HL-60 (cell line): ENCODE measurements at regions not wholly inside any gene's neighbourhood (a gene's known extent, or its start where the extent isn't known, plus 50 kb on each side); places are given as distances from the start of the nearest gene placed in this dataset.

ENCODE experiments used
- DNase-seq, 2 experiments: peaks; one replicate each; pipeline ENCODE4 v3.0.0-alpha.2; 2010 to 2020; ENCODE audit warnings: low read depth in 1 of 2, low spot score in 1 of 2
- H3K27ac ChIP-seq: fragments of 250-450 bp; sonication (Bioruptor Pico); replicated peaks from 2 replicates; pipeline ENCODE4 v1.5.1; 2020; ENCODE audit warnings: mild to moderate bottlenecking, moderate library complexity
- H3K27me3 ChIP-seq: fragments of 250-450 bp; sonication (Bioruptor Pico); 2 replicates; pipeline ENCODE4 v1.5.1; 2021; ENCODE audit warnings: mild to moderate bottlenecking, moderate library complexity; ENCODE audit not compliant: insufficient read depth, poor library complexity, severe bottlenecking
- H3K4me3 ChIP-seq: replicated peaks from 2 replicates; pipeline ENCODE4 v1.5.1; 2011; ENCODE audit warnings: mild to moderate bottlenecking, control low read depth, low read length; ENCODE audit not compliant: insufficient read depth
- GABPA ChIP-seq: IDR thresholded peaks from 2 replicates; pipeline ENCODE4 v1.6.1; 2012; ENCODE audit warnings: low read depth
- POLR2AphosphoS5 ChIP-seq: IDR thresholded peaks from 2 replicates; pipeline ENCODE4 v1.6.1; 2012; ENCODE audit warnings: low read depth
- SPI1 ChIP-seq: IDR thresholded peaks from 2 replicates; pipeline ENCODE4 v1.6.1; 2012; ENCODE audit warnings: low read depth, mild to moderate bottlenecking, borderline replicate concordance
- TF ChIP-seq, protein P1 (sequence below): IDR thresholded peaks from 2 replicates; pipeline ENCODE4 v1.6.1; 2012; ENCODE audit warnings: low read depth; ENCODE audit not compliant: insufficient replicate concordance
- TF ChIP-seq, protein P2 (sequence below): IDR thresholded peaks from one replicate; pipeline ENCODE4 v1.5.1; 2011; ENCODE audit warnings: low read length, control low read depth, inconsistent platforms; ENCODE audit not compliant: insufficient read depth

DNA sequence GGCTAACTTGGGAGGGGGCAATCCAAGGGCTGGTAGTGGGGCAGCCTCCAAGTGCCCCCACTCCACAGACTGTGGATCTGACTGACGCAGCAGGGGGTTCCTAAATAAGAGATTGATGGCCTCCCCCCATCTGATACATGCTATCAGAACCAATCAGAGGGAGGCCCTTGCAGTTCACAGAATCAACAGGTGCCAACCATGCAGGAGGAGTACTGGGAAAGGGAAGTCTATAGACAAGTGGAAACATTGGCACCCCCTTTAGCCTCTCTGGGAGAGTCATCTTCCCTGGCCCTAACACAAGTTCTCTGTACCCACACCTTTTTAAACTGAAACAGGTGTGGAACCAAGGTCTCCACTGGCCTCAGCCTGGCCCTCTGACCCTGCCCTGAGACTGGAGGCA, 145.8 kb downstream of the OR2B2 start:
- H3K4me3 ChIP-seq: no peak overlapping the region
- H3K27me3 ChIP-seq: no peaks in the 10 kb centered on the region
- DNase-seq: no peak
- TF ChIP-seq GABPA (no peak), POLR2AphosphoS5 (no peak), SPI1 (no peak)
- TF ChIP-seq, protein P1, sequence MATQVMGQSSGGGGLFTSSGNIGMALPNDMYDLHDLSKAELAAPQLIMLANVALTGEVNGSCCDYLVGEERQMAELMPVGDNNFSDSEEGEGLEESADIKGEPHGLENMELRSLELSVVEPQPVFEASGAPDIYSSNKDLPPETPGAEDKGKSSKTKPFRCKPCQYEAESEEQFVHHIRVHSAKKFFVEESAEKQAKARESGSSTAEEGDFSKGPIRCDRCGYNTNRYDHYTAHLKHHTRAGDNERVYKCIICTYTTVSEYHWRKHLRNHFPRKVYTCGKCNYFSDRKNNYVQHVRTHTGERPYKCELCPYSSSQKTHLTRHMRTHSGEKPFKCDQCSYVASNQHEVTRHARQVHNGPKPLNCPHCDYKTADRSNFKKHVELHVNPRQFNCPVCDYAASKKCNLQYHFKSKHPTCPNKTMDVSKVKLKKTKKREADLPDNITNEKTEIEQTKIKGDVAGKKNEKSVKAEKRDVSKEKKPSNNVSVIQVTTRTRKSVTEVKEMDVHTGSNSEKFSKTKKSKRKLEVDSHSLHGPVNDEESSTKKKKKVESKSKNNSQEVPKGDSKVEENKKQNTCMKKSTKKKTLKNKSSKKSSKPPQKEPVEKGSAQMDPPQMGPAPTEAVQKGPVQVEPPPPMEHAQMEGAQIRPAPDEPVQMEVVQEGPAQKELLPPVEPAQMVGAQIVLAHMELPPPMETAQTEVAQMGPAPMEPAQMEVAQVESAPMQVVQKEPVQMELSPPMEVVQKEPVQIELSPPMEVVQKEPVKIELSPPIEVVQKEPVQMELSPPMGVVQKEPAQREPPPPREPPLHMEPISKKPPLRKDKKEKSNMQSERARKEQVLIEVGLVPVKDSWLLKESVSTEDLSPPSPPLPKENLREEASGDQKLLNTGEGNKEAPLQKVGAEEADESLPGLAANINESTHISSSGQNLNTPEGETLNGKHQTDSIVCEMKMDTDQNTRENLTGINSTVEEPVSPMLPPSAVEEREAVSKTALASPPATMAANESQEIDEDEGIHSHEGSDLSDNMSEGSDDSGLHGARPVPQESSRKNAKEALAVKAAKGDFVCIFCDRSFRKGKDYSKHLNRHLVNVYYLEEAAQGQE: no peak
- TF ChIP-seq, protein P2, sequence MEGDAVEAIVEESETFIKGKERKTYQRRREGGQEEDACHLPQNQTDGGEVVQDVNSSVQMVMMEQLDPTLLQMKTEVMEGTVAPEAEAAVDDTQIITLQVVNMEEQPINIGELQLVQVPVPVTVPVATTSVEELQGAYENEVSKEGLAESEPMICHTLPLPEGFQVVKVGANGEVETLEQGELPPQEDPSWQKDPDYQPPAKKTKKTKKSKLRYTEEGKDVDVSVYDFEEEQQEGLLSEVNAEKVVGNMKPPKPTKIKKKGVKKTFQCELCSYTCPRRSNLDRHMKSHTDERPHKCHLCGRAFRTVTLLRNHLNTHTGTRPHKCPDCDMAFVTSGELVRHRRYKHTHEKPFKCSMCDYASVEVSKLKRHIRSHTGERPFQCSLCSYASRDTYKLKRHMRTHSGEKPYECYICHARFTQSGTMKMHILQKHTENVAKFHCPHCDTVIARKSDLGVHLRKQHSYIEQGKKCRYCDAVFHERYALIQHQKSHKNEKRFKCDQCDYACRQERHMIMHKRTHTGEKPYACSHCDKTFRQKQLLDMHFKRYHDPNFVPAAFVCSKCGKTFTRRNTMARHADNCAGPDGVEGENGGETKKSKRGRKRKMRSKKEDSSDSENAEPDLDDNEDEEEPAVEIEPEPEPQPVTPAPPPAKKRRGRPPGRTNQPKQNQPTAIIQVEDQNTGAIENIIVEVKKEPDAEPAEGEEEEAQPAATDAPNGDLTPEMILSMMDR: no peak
- H3K27ac ChIP-seq: no peak overlapping the region

DNA sequence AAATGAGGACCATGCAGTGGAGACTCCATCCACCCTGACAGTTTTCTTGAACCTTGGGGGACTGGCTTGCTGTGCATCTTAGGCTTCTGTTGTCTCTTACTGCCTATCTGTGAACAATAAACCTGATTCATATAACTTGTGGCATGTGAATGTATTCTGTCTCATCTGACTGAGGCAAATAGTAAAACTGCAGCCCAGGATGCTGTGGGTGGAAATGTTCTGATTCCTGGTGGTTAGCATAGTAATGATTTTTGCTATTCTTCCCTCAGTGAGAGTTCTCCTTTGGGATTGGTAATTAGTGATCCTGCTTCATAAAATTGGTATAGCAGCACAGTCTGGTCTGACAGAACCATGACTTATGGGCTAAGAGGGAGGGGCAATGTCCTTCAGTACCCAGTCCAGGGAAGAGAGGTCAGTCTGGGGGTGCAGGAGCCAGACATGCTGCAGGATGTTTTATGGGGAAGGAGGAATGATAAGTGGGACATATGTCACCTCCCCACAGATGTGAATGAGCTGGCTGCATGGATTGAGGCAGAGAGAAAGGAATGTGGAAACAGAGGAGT, 147.1 kb downstream of the OR2B2 start:
- Histone ChIP-seq H3K27ac (no peak overlapping the region), H3K4me3 (no peak overlapping the region), H3K27me3 (no peaks in the 10 kb centered on the region)
- TF ChIP-seq POLR2AphosphoS5 (no peak), SPI1 (no peak), GABPA (no peak)
- TF ChIP-seq, protein P1: no peak
- TF ChIP-seq, protein P2: no peak
- no peak for DNase-seq

DNA sequence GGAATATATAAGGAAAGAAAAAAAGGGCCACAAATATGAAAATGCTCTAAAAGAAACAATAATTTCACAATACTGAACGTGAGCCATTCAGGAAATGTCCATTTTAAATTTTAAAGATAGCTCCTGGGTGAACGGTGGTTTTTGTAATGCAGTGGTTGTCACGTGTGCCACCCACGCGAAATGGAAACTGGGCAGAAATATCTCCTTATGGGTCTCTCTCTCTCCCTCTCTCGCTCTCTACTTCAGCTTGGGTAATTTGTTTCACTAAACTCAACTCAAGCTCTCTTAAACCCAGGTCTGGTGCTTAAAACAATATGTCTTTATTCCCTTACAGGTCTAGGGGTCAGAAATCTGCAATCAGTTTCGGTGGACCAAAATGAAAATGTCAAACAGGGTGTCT, 150.8 kb downstream of the OR2B2 start:
- H3K27ac ChIP-seq: no peak overlapping the region
- H3K27me3 ChIP-seq: no peaks in the 10 kb centered on the region
- no peak for DNase-seq
- TF ChIP-seq, protein P1: no peak
- TF ChIP-seq, protein P2: no peak
- TF ChIP-seq SPI1 (no peak), GABPA (no peak), POLR2AphosphoS5 (no peak)
- H3K4me3 ChIP-seq: no peak overlapping the region
